Cardiac septum (tissue), 1 donor: ENCODE measurements at regions not wholly inside any gene's neighbourhood (a gene's known extent, or its start where the extent isn't known, plus 50 kb on each side); places are given as distances from the start of the nearest gene placed in this dataset.

Experiments used
- DNase-seq: peaks from one replicate; pipeline ENCODE4 v3.0.0-alpha.2; 2020; ENCODE audit warnings: low spot score
- intact Hi-C: fragments of 100-400 bp; cut with DNase I; formaldehyde crosslinking; loops from one replicate; pipeline ENCODE4 v1.14.0; 2022
- donor health status: DM: no; HTN: no; CAD: no.

- DNase-seq, result no peak
- intact Hi-C loops, result loop anchor here (2.0 to 10.0 kb wide), 4 partner anchors 305 to 373 kb away; no protein-coding TSS in a partner anchor
These were observed 219.2 kb downstream of the RBFOX3 start for GRCh38 chr17:79391376-79392233.

- intact Hi-C loops, result loop anchor here (2.0 to 10.0 kb wide), 4 partner anchors 201 to 371 kb away; no protein-coding TSS in a partner anchor
- DNase-seq, result no peak
These were observed 221.0 kb downstream of the RBFOX3 start for GRCh38 chr17:79389896-79390295.

- no peak for DNase-seq
- intact Hi-C loops, result loop anchor here (2.0 kb wide), 1 partner anchor 200 kb away; no protein-coding TSS in a partner anchor
These were observed 222.1 kb downstream of the RBFOX3 start for GRCh38 chr17:79388556-79389295.

GRCh38 chr17:79387783-79388182 lies 223.1 kb downstream of the RBFOX3 start:
- intact Hi-C loops, result loop anchor here (2.0 kb wide), 1 partner anchor 199 kb away; no protein-coding TSS in a partner anchor
- no peak for DNase-seq

GRCh38 chr17:79385962-79386563 lies 224.8 kb downstream of the RBFOX3 start:
- intact Hi-C loops, result no loop called here
- DNase-seq, result no peak

GRCh38 chr17:79382313-79382712 lies 228.5 kb downstream of the RBFOX3 start:
- intact Hi-C loops, result no loop called here
- DNase-seq, result no peak

- intact Hi-C loops, result no loop called here
- no peak for DNase-seq
These were observed 231.0 kb downstream of the RBFOX3 start for GRCh38 chr17:79379700-79380445.

- DNase-seq, result no peak
- intact Hi-C loops, result no loop called here
These were observed 233.5 kb downstream of the RBFOX3 start for GRCh38 chr17:79377230-79377786.

- intact Hi-C loops, result no loop called here
- no peak for DNase-seq
These were observed 236.0 kb downstream of the RBFOX3 start for GRCh38 chr17:79374807-79375206.

- no peak for DNase-seq
- intact Hi-C loops, result no loop called here
These were observed 236.7 kb downstream of the RBFOX3 start for GRCh38 chr17:79374087-79374689.

- DNase-seq, result no peak
- intact Hi-C loops, result no loop called here
These were observed 238.2 kb downstream of the RBFOX3 start for GRCh38 chr17:79372470-79373238.

- intact Hi-C loops, result no loop called here
- no peak for DNase-seq
These were observed 238.9 kb downstream of the RBFOX3 start for GRCh38 chr17:79371984-79372383.

GRCh38 chr17:79370594-79370993 lies 240.3 kb downstream of the RBFOX3 start:
- intact Hi-C loops, result no loop called here
- DNase-seq, result no peak

GRCh38 chr17:79370126-79370525 lies 240.7 kb downstream of the RBFOX3 start:
- no peak for DNase-seq
- intact Hi-C loops, result no loop called here

- intact Hi-C loops, result no loop called here
- DNase-seq, result no peak
These were observed 241.3 kb downstream of the RBFOX3 start for GRCh38 chr17:79369532-79369931.

- DNase-seq, result no peak
These were observed 241.8 kb downstream of the RBFOX3 start for GRCh38 chr17:79369001-79369400.

GRCh38 chr17:79368521-79368920 lies 242.3 kb downstream of the RBFOX3 start:
- no peak for DNase-seq
- intact Hi-C loops, result no loop called here

More at GRCh38 chr17:79369001-79369400, 241.8 kb downstream of the RBFOX3 start:
- intact Hi-C loops, result no loop called here

- no peak for DNase-seq
- intact Hi-C loops, result no loop called here
These were observed 243.8 kb downstream of the RBFOX3 start for GRCh38 chr17:79366988-79367571.
